Thyroid gland (tissue), 4 donors: ENCODE measurements at regions not wholly inside any gene's neighbourhood (a gene's known extent, or its start where the extent isn't known, plus 50 kb on each side); places are given as distances from the start of the nearest gene placed in this dataset.

Experiments
- CTCF ChIP-seq, 6 experiments: fragments of 200-600 bp in 3 of 6; fragments of 450-650 bp in 3 of 6; sonication (generic) in 3 of 6; IDR thresholded peaks; one replicate each; pipeline ENCODE4 v1.5.1; 2016 to 2019; ENCODE audit warnings: antibody characterized with exemption in 6 of 6, mild to moderate bottlenecking in 2 of 6, inconsistent platforms in 1 of 6, moderate library complexity in 1 of 6
- POLR2A ChIP-seq, 2 donors: fragments of 450-650 bp; IDR thresholded peaks; one replicate each; pipeline ENCODE4 v1.6.1; 2017; ENCODE audit warnings: antibody characterized with exemption in 2 of 2, mild to moderate bottlenecking in 2 of 2, moderate library complexity in 1 of 2

GRCh38 chr6:113616701-113617274 is 240.4 kb upstream of the MARCKS start:
- TF ChIP-seq CTCF (IDR thresholded peaks at IDR 0.05) (no peak), POLR2A (IDR thresholded peaks at IDR 0.05) (no peak)
